ENCODE measurements at regions not wholly inside any gene's neighbourhood (a gene's known extent, or its start where the extent isn't known, plus 50 kb on each side); places are given as distances from the start of the nearest gene placed in this dataset.

- Histone ChIP-seq H3K27ac (ENCODE audit: low read depth, low read length) (no peak overlapping the region), H3K9me3 (ENCODE audit: control insufficient read depth in 1 of 2, low read length in 2 of 2) (peaks cover 10 to 15% of the 10 kb centered on the region in 2 donors)
These were observed 956.1 kb upstream of the GOT2 start for GRCh38 chr16:59690216-59690615.

DNA sequence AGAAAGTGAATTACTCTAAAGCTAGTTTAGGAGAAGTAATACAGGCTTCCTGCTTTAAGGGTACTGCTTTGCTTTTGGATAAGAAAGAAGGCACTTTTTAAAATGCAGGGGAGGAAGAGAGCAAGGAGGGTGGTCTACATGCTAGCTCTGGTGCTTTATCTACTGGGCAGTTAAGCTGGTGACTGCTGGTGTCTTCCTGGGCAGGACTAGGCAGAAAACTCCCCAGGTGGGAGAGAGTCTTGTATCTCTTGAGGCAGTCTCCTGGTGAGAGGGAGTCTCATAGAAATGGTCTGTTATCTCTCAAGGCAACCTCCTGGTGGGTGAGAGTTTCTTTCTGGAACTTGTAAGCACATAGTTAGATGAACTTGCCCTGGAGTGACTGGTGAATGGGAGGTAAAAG, 953.9 kb upstream of the GOT2 start:
- no peak overlapping the region for H3K4me3 ChIP-seq (ENCODE audit: low read depth in 1 of 2, low read length in 2 of 2)
- H3K9ac ChIP-seq (ENCODE audit: low read depth in 1 of 2, low read length in 2 of 2), result no peak overlapping the region
- no peaks in the 10 kb centered on the region for H3K36me3 ChIP-seq (ENCODE audit: control insufficient read depth in 1 of 2, insufficient read depth in 2 of 2, low read length in 2 of 2)
- peaks cover 13 to 15% of the 10 kb centered on the region in 2 donors for H3K9me3 ChIP-seq (ENCODE audit: control insufficient read depth in 1 of 2, low read length in 2 of 2)
- no peaks in the 10 kb centered on the region for H3K4me1 ChIP-seq (ENCODE audit: control insufficient read depth in 1 of 2, insufficient read depth in 2 of 2, low read length in 2 of 2)
- H3K27me3 ChIP-seq (ENCODE audit: control insufficient read depth in 1 of 2, insufficient read depth in 2 of 2, low read length in 2 of 2), result no peaks in the 10 kb centered on the region
- H3K27ac ChIP-seq (ENCODE audit: low read depth, low read length), result no peak overlapping the region

More at GRCh38 chr16:59690216-59690615, 956.1 kb upstream of the GOT2 start:
- Histone ChIP-seq H3K27me3 (ENCODE audit: control insufficient read depth in 1 of 2, insufficient read depth in 2 of 2, low read length in 2 of 2) (no peaks in the 10 kb centered on the region), H3K4me1 (ENCODE audit: control insufficient read depth in 1 of 2, insufficient read depth in 2 of 2, low read length in 2 of 2) (no peaks in the 10 kb centered on the region), H3K36me3 (ENCODE audit: control insufficient read depth in 1 of 2, insufficient read depth in 2 of 2, low read length in 2 of 2) (no peaks in the 10 kb centered on the region), H3K4me3 (ENCODE audit: low read depth in 1 of 2, low read length in 2 of 2) (no peak overlapping the region), H3K9ac (ENCODE audit: low read depth in 1 of 2, low read length in 2 of 2) (no peak overlapping the region)

GRCh38 chr16:59686405-59686804, 952.3 kb upstream of the GOT2 start:
- Histone ChIP-seq H3K9me3 (ENCODE audit: control insufficient read depth in 1 of 2, low read length in 2 of 2) (peaks cover 17 to 20% of the 10 kb centered on the region in 2 donors), H3K4me3 (ENCODE audit: low read depth in 1 of 2, low read length in 2 of 2) (no peak overlapping the region), H3K9ac (ENCODE audit: low read depth in 1 of 2, low read length in 2 of 2) (no peak overlapping the region), H3K27me3 (ENCODE audit: control insufficient read depth in 1 of 2, insufficient read depth in 2 of 2, low read length in 2 of 2) (no peaks in the 10 kb centered on the region), H3K36me3 (ENCODE audit: control insufficient read depth in 1 of 2, insufficient read depth in 2 of 2, low read length in 2 of 2) (no peaks in the 10 kb centered on the region), H3K27ac (ENCODE audit: low read depth, low read length) (no peak overlapping the region), H3K4me1 (ENCODE audit: control insufficient read depth in 1 of 2, insufficient read depth in 2 of 2, low read length in 2 of 2) (no peaks in the 10 kb centered on the region)

- no peaks in the 10 kb centered on the region for H3K4me1 ChIP-seq (ENCODE audit: control insufficient read depth in 1 of 2, insufficient read depth in 2 of 2, low read length in 2 of 2)
- peaks cover 15 to 20% of the 10 kb centered on the region in 2 donors for H3K9me3 ChIP-seq (ENCODE audit: control insufficient read depth in 1 of 2, low read length in 2 of 2)
- H3K27ac ChIP-seq (ENCODE audit: low read depth, low read length), result no peak overlapping the region
These were observed 950.8 kb upstream of the GOT2 start for GRCh38 chr16:59684911-59685310.

GRCh38 chr16:59683709-59684108, 949.6 kb upstream of the GOT2 start:
- H3K27me3 ChIP-seq (ENCODE audit: control insufficient read depth in 1 of 2, insufficient read depth in 2 of 2, low read length in 2 of 2), result no peaks in the 10 kb centered on the region
- H3K9me3 ChIP-seq (ENCODE audit: control insufficient read depth in 1 of 2, low read length in 2 of 2), result peaks cover 15 to 17% of the 10 kb centered on the region in 2 donors
- no peaks in the 10 kb centered on the region for H3K36me3 ChIP-seq (ENCODE audit: control insufficient read depth in 1 of 2, insufficient read depth in 2 of 2, low read length in 2 of 2)
- no peak overlapping the region for H3K4me3 ChIP-seq (ENCODE audit: low read depth in 1 of 2, low read length in 2 of 2)
- H3K9ac ChIP-seq (ENCODE audit: low read depth in 1 of 2, low read length in 2 of 2), result no peak overlapping the region
- no peak overlapping the region for H3K27ac ChIP-seq (ENCODE audit: low read depth, low read length)
- H3K4me1 ChIP-seq (ENCODE audit: control insufficient read depth in 1 of 2, insufficient read depth in 2 of 2, low read length in 2 of 2), result no peaks in the 10 kb centered on the region

More at GRCh38 chr16:59684911-59685310, 950.8 kb upstream of the GOT2 start:
- Histone ChIP-seq H3K27me3 (ENCODE audit: control insufficient read depth in 1 of 2, insufficient read depth in 2 of 2, low read length in 2 of 2) (no peaks in the 10 kb centered on the region), H3K4me3 (ENCODE audit: low read depth in 1 of 2, low read length in 2 of 2) (no peak overlapping the region), H3K36me3 (ENCODE audit: control insufficient read depth in 1 of 2, insufficient read depth in 2 of 2, low read length in 2 of 2) (no peaks in the 10 kb centered on the region), H3K9ac (ENCODE audit: low read depth in 1 of 2, low read length in 2 of 2) (no peak overlapping the region)

DNA sequence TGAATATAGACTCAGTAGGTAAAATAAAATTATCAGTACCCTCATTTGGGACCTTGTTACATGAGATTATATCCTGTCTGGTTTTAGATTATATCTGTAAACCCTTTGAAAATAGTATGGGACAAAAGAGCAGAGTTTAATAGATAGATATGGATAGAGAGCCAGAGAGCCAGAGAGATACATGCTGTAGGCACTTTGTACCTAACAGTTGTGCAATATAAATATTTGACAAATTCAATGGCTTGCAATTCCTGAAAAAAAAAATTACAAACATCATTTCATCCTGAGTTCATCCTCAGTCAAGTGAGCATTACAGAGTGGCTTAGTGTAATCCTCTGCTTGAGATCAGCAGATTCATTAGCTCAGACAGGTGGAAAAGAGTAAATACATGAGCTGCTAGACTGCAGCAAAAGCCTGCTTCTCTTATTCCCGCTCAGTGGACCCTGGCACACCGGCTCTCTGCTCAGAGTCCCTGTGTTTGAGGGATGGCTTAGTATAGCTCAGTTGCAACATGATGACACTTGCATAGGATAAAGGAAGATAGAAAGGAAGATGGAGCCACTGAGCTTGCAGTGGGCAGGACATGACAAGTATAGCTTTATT, 931.6 kb upstream of the GOT2 start:
- H3K4me1 ChIP-seq (ENCODE audit: control insufficient read depth in 1 of 2, insufficient read depth in 2 of 2, low read length in 2 of 2), result no peaks in the 10 kb centered on the region
- no peak overlapping the region for H3K27ac ChIP-seq (ENCODE audit: low read depth, low read length)
- H3K9me3 ChIP-seq (ENCODE audit: control insufficient read depth in 1 of 2, low read length in 2 of 2), result peaks cover 0 to 5% of the 10 kb centered on the region in 2 donors
- no peaks in the 10 kb centered on the region for H3K27me3 ChIP-seq (ENCODE audit: control insufficient read depth in 1 of 2, insufficient read depth in 2 of 2, low read length in 2 of 2)
- H3K4me3 ChIP-seq (ENCODE audit: low read depth in 1 of 2, low read length in 2 of 2), result no peak overlapping the region
- no peak overlapping the region for H3K9ac ChIP-seq (ENCODE audit: low read depth in 1 of 2, low read length in 2 of 2)
- H3K36me3 ChIP-seq (ENCODE audit: control insufficient read depth in 1 of 2, insufficient read depth in 2 of 2, low read length in 2 of 2), result no peaks in the 10 kb centered on the region

DNA sequence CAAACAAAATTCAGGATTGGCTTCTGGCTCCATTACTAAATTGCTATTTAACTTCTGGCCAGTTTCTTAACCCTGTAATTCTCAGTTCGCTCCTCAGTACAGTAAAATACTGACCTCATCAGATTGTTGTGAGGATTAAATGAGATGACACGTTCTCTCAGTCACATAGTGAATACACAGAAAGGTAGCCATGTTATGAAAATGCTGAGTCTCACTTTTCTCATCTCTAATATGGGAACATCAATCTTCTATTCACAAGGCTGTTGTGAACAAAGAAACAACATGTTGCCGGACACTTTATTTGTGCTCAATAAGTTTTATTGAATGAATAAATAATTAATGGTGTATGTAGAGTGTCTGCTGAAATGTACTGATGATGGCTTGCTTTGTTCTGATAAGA, 924.5 kb upstream of the GOT2 start:
- Histone ChIP-seq H3K27me3 (ENCODE audit: control insufficient read depth in 1 of 2, insufficient read depth in 2 of 2, low read length in 2 of 2) (no peaks in the 10 kb centered on the region), H3K9ac (ENCODE audit: low read depth in 1 of 2, low read length in 2 of 2) (no peak overlapping the region), H3K4me1 (ENCODE audit: control insufficient read depth in 1 of 2, insufficient read depth in 2 of 2, low read length in 2 of 2) (no peaks in the 10 kb centered on the region), H3K9me3 (ENCODE audit: control insufficient read depth in 1 of 2, low read length in 2 of 2) (peaks cover 0 to 3% of the 10 kb centered on the region in 2 donors), H3K36me3 (ENCODE audit: control insufficient read depth in 1 of 2, insufficient read depth in 2 of 2, low read length in 2 of 2) (no peaks in the 10 kb centered on the region), H3K4me3 (ENCODE audit: low read depth in 1 of 2, low read length in 2 of 2) (no peak overlapping the region), H3K27ac (ENCODE audit: low read depth, low read length) (no peak overlapping the region)

DNA sequence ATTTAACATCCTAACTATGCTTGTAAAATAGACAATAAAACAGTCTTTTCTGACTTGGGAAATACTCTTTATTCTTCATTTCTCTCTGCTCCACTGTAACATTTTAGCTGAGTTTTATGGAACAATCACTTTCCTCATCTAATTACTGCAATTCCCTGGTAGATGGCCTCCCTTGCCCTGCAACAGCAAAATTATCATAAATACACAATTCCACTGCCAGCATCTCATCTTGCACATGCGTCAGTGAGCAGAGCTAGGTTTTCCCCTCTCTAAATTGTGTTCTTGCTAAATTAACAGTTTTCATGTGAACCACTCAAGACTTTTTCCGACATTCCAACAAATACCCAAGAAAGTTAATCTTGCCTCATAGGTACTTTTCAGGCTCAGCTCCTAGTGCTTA, 920.9 kb upstream of the GOT2 start:
- Histone ChIP-seq H3K27ac (ENCODE audit: low read depth, low read length) (no peak overlapping the region), H3K4me3 (ENCODE audit: low read depth in 1 of 2, low read length in 2 of 2) (no peak overlapping the region), H3K9ac (ENCODE audit: low read depth in 1 of 2, low read length in 2 of 2) (no peak overlapping the region), H3K27me3 (ENCODE audit: control insufficient read depth in 1 of 2, insufficient read depth in 2 of 2, low read length in 2 of 2) (no peaks in the 10 kb centered on the region), H3K4me1 (ENCODE audit: control insufficient read depth in 1 of 2, insufficient read depth in 2 of 2, low read length in 2 of 2) (no peaks in the 10 kb centered on the region), H3K36me3 (ENCODE audit: control insufficient read depth in 1 of 2, insufficient read depth in 2 of 2, low read length in 2 of 2) (no peaks in the 10 kb centered on the region), H3K9me3 (ENCODE audit: control insufficient read depth in 1 of 2, low read length in 2 of 2) (peaks cover 2 to 8% of the 10 kb centered on the region in 2 donors)

- Histone ChIP-seq H3K9me3 (ENCODE audit: control insufficient read depth in 1 of 2, low read length in 2 of 2) (peaks cover 2 to 8% of the 10 kb centered on the region in 2 donors), H3K4me3 (ENCODE audit: low read depth in 1 of 2, low read length in 2 of 2) (no peak overlapping the region), H3K9ac (ENCODE audit: low read depth in 1 of 2, low read length in 2 of 2) (no peak overlapping the region), H3K36me3 (ENCODE audit: control insufficient read depth in 1 of 2, insufficient read depth in 2 of 2, low read length in 2 of 2) (no peaks in the 10 kb centered on the region), H3K27ac (ENCODE audit: low read depth, low read length) (no peak overlapping the region), H3K4me1 (ENCODE audit: control insufficient read depth in 1 of 2, insufficient read depth in 2 of 2, low read length in 2 of 2) (no peaks in the 10 kb centered on the region), H3K27me3 (ENCODE audit: control insufficient read depth in 1 of 2, insufficient read depth in 2 of 2, low read length in 2 of 2) (no peaks in the 10 kb centered on the region)
These were observed 920.3 kb upstream of the GOT2 start for GRCh38 chr16:59654455-59654854.

DNA sequence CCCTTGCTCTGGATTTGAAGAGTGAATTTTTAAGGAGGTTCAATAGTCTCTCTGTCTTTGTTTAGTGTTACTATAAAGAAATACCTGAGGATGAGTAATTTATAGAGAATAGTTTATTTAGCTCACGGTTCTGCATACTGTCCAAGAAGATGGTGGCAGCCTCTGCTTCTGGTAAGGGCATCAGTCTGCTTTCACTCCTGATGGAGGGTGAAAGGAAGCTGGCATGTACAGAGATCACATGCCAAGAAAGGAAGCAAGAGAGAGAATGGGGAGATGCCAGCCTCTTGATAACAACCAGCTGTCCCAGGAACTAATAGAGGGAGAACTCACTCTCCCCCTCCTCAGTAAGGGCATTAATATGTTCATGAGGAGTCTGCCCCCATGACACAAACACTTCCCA, 917.5 kb upstream of the GOT2 start:
- Histone ChIP-seq H3K4me1 (ENCODE audit: control insufficient read depth in 1 of 2, insufficient read depth in 2 of 2, low read length in 2 of 2) (no peaks in the 10 kb centered on the region), H3K36me3 (ENCODE audit: control insufficient read depth in 1 of 2, insufficient read depth in 2 of 2, low read length in 2 of 2) (no peaks in the 10 kb centered on the region), H3K4me3 (ENCODE audit: low read depth in 1 of 2, low read length in 2 of 2) (no peak overlapping the region), H3K9ac (ENCODE audit: low read depth in 1 of 2, low read length in 2 of 2) (no peak overlapping the region), H3K27me3 (ENCODE audit: control insufficient read depth in 1 of 2, insufficient read depth in 2 of 2, low read length in 2 of 2) (no peaks in the 10 kb centered on the region), H3K27ac (ENCODE audit: low read depth, low read length) (no peak overlapping the region), H3K9me3 (ENCODE audit: control insufficient read depth in 1 of 2, low read length in 2 of 2) (peaks cover 5% of the 10 kb centered on the region in 2 donors)

All from duodenal mucosa (tissue), 2 donors.